DMS153 (cell line): ENCODE measurements at regions not wholly inside any gene's neighbourhood (a gene's known extent, or its start where the extent isn't known, plus 50 kb on each side); places are given as distances from the start of the nearest gene placed in this dataset.
"Not testable (repeated sequence)": the region's sequence is repeated elsewhere in the genome, so short reads cannot be mapped to it uniquely, and the experiment has no call there.

Experiments used
- DNase-seq: peaks from one replicate; lab custom pipeline; 2025; lab: John Stamatoyannopoulos, UW

DNA sequence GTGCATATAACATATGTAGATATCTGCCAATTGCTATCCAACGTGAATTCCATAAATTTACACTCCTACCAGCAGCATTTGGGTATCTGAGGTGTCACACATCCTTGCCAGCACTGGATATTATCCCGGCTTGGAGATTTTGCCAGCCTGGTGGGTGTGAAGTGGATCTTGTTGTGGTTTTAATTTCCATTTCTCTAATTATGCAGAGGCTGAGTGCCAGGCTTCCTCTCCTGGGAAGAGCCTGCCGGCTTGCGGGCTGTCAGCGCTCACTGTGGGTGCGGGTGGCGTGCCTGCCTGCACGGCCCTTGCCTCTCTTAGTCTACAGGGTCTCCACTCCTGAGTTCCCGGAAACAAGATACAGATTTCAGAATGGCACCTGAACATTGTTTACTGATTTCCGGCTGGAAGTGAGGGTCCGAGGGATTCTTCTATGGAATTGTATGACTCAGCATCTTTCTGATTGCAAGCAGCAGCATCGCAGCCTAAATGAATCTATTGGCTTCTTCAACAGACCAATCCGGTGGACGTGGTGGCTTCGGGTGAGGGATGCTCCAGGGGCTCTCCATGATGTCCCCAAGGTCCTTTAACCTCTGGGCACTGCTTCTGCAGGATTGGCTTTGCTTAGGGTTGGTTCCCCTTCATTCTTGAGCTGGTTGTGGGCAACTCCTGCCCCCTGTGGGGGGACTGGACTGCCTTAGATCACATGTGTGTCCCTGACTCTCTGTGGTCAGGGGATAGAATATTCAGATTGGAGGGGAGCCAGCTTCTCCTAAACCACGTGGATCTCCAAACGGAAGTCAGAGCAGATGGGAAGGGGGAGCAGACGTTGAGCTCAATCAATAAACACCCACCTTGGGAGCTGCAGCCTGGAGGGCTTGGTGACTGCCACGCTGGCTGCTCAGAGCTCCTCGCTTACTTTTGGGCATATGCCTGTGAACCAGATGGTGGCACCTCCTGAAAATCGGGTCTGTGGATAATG is 58.0 kb upstream of the LRPAP1 start:
- DNase-seq, result peak; percentile 18

DNA sequence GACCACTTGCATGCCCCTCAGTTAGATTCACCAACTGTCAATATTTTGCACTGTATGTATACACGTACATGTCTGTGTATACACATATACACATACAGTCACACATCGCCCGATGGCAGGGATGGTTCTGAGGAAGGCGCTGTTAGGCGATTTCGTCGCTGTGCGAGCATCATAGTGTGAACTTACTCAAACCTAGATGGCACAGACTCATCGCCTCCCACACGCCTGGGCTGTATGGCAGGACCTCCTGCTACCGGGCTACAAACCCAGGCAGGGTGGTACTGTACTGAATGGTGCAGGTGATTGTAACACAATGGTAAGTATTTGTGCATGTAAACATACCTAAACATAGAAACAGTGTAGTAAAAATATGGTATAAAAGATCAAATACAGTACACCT is 57.2 kb upstream of the LRPAP1 start:
- not testable (repeated sequence) for DNase-seq

DNA sequence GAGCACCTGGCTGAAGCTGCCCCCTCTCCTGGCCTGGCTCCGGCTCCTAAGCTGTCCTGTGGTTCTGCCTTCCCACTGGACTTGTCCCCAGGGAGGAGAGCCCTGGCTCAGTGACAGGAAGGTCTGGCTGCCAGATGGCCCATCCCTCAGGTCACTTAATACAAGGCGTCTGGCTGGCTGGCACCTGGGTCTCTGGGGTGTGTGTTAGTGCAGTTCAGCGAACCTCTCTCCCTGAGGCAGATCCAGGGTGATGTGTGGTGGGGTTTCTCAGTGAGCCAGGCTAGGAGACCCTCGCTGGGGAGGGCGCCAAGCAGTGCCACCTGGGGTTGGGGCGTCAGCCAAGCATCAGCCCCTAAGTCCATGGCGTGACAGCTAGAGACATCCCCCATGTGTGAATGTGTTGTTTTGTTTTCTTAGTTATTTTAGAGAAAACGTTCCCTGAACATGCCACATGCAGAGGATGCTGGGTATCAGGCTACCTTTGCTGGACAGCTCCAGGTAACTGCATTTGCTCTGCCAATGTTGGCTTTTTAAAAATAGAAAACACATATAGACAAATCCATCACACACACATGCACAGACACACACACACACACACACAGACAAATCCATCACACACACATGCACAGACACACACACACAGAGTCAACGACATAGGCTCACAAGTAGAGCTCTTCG is 56.4 kb upstream of the LRPAP1 start:
- not testable (repeated sequence) for DNase-seq

DNA sequence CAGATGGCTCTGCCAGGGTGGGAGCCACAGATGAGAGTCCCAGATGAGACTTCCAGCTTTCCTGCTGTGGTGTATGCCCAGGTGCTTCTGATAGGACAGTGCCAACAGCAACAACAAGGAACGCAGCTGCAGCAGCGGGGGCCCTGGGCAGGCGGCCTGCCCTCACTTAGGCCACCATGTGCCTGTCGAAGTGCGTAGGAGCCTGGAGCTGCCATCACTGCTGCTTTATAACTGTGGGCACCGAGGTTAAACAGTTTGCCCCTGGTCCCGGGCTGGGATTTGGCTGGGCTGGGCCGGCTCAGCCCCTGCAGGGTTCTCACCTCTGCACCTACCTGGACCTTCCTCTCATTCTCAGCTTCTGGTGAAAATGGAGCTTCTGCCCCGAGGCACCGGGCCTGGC is 54.4 kb upstream of the LRPAP1 start:
- DNase-seq, result not testable (repeated sequence)

DNA sequence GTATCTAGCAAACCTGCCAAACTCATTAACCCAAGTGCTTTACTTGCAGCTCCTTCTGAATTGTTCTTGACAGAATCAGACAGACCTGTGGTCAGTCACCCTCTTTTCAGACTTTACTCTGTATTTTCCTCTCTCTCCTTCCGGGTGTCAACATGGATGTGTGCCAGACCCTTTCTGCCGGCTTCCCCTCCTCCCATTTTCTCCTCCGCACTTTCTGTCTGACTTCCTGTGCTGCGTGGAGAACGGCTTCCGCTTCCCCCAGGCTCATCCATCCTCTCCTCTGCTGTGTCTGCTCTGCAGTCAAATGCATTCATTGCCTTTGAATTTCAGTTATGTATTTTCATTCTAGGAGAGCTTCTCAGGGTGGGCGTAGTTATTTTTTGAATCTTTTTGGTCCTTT is 53.3 kb upstream of the LRPAP1 start:
- not testable (repeated sequence) for DNase-seq

DNA sequence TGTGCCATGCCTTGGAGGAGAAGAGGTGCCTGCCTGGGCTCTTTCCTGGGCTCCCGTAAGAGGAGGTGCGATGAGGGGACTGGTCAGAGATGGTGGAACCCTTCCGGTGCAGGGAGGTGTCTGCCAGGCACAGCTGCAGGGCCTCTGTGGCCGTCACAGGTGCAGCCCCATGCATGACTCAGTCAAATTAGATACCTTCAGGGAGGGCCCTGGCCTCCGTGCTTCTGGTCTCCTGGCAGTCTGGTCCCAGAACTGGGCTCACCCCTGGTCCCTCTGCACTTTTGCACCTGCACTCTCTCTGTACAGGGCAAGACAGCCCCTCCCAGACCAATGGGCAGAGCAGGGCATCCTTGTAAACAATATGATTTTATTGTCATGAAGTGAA is 49.9 kb upstream of the LRPAP1 start:
- DNase-seq, result no peak
